ENCODE measurements at regions not wholly inside any gene's neighbourhood (a gene's known extent, or its start where the extent isn't known, plus 50 kb on each side); places are given as distances from the start of the nearest gene placed in this dataset.

- no peak for TF ChIP-seq EZH2 (IDR thresholded peaks at IDR 0.05; ENCODE audit: borderline replicate concordance, low read depth, low read length, poor library complexity, severe bottlenecking)
- no peak for TF ChIP-seq CTCF (conservative IDR thresholded peaks at IDR 0.05; ENCODE audit: low read depth, low read length)
- H3K4me3 ChIP-seq (ENCODE audit: low read depth, low read length, poor library complexity, severe bottlenecking), result no peak overlapping the region
- H3K4me1 ChIP-seq (ENCODE audit: insufficient read depth, low read length, poor library complexity, severe bottlenecking), result peaks cover 7% of the 10 kb centered on the region
- no TSS peak for BruUV-seq (replicated peaks)
- ChIA-PET CTCF (no interaction called here), POLR2A (ENCODE audit: low non-redundant PET) (no interaction called here)
- no peak for DNase-seq (ENCODE audit: low spot score)
- H3K27ac ChIP-seq (ENCODE audit: low read depth, low read length, poor library complexity, severe bottlenecking), result no peak overlapping the region
- no peaks in the 10 kb centered on the region for H3K9me3 ChIP-seq (ENCODE audit: low read depth, low read length, poor library complexity, severe bottlenecking)
- no peaks in the 10 kb centered on the region for H3K27me3 ChIP-seq (replicated peaks; ENCODE audit: insufficient read depth, low read depth, low read length, poor library complexity)
- no peaks in the 10 kb centered on the region for H3K36me3 ChIP-seq (ENCODE audit: insufficient read depth, low read length, poor library complexity, severe bottlenecking)
- intact Hi-C loops (cut with micrococcal nuclease; ENCODE audit: unreplicated experiment), result no loop called here
Observed at GRCh38 chr12:107513184-107513583, 172.4 kb upstream of the PWP1 start.

- intact Hi-C loops (cut with micrococcal nuclease; ENCODE audit: unreplicated experiment), result no loop called here
- no peaks in the 10 kb centered on the region for H3K27me3 ChIP-seq (replicated peaks; ENCODE audit: insufficient read depth, low read depth, low read length, poor library complexity)
- CTCF ChIA-PET, result no interaction called here
- H3K4me3 ChIP-seq (ENCODE audit: low read depth, low read length, poor library complexity, severe bottlenecking), result no peak overlapping the region
- DNase-seq (ENCODE audit: low spot score), result no peak
- H3K9me3 ChIP-seq (ENCODE audit: low read depth, low read length, poor library complexity, severe bottlenecking), result no peaks in the 10 kb centered on the region
- TF ChIP-seq EZH2 (IDR thresholded peaks at IDR 0.05; ENCODE audit: borderline replicate concordance, low read depth, low read length, poor library complexity, severe bottlenecking) (no peak), CTCF (conservative IDR thresholded peaks at IDR 0.05; ENCODE audit: low read depth, low read length) (no peak)
- no peaks in the 10 kb centered on the region for H3K36me3 ChIP-seq (ENCODE audit: insufficient read depth, low read length, poor library complexity, severe bottlenecking)
- POLR2A ChIA-PET (ENCODE audit: low non-redundant PET), result no interaction called here
- BruUV-seq (replicated peaks), result no TSS peak
- no peak overlapping the region for H3K27ac ChIP-seq (ENCODE audit: low read depth, low read length, poor library complexity, severe bottlenecking)
- peaks cover 7% of the 10 kb centered on the region for H3K4me1 ChIP-seq (ENCODE audit: insufficient read depth, low read length, poor library complexity, severe bottlenecking)
Observed at GRCh38 chr12:107513636-107514400, 171.8 kb upstream of the PWP1 start.

GRCh38 chr12:107514887-107515445 is 170.6 kb upstream of the PWP1 start:
- CTCF ChIA-PET, result no interaction called here
- TF ChIP-seq CTCF (conservative IDR thresholded peaks at IDR 0.05; ENCODE audit: low read depth, low read length), result no peak
- TF ChIP-seq EZH2 (IDR thresholded peaks at IDR 0.05; ENCODE audit: borderline replicate concordance, low read depth, low read length, poor library complexity, severe bottlenecking), result no peak
- no peaks in the 10 kb centered on the region for H3K36me3 ChIP-seq (ENCODE audit: insufficient read depth, low read length, poor library complexity, severe bottlenecking)
- intact Hi-C loops (cut with micrococcal nuclease; ENCODE audit: unreplicated experiment), result no loop called here
- no peaks in the 10 kb centered on the region for H3K27me3 ChIP-seq (replicated peaks; ENCODE audit: insufficient read depth, low read depth, low read length, poor library complexity)
- POLR2A ChIA-PET (ENCODE audit: low non-redundant PET), result no interaction called here
- no peak overlapping the region for H3K4me3 ChIP-seq (ENCODE audit: low read depth, low read length, poor library complexity, severe bottlenecking)
- DNase-seq (ENCODE audit: low spot score), result no peak
- H3K9me3 ChIP-seq (ENCODE audit: low read depth, low read length, poor library complexity, severe bottlenecking), result no peaks in the 10 kb centered on the region
- no peak overlapping the region for H3K27ac ChIP-seq (ENCODE audit: low read depth, low read length, poor library complexity, severe bottlenecking)
- BruUV-seq (replicated peaks), result no TSS peak
- H3K4me1 ChIP-seq (ENCODE audit: insufficient read depth, low read length, poor library complexity, severe bottlenecking), result peaks cover 7% of the 10 kb centered on the region
